Hepatocyte (in vitro differentiated cells): ENCODE measurements at regions not wholly inside any gene's neighbourhood (a gene's known extent, or its start where the extent isn't known, plus 50 kb on each side); places are given as distances from the start of the nearest gene placed in this dataset.

Experiments used
- EZH2 ChIP-seq: fragments of 200-600 bp; sonication (generic); IDR thresholded peaks from 2 replicates; pipeline ENCODE4 v1.6.1; 2016; ENCODE audit warnings: antibody characterized with exemption, mild to moderate bottlenecking, borderline replicate concordance
- EZH2phosphoT487 ChIP-seq: fragments of 200-600 bp; sonication (generic); IDR thresholded peaks from one replicate; pipeline ENCODE4 v1.6.1; 2018; ENCODE audit warnings: antibody characterized with exemption, mild to moderate bottlenecking, low read depth, moderate library complexity; ENCODE audit not compliant: unreplicated experiment, severe bottlenecking
- TF ChIP-seq, protein P1 (sequence below): fragments of 200-600 bp; sonication (generic); IDR thresholded peaks from 2 replicates; pipeline ENCODE4 v1.5.1; 2016; ENCODE audit warnings: antibody characterized with exemption, mild to moderate bottlenecking; ENCODE audit not compliant: poor library complexity

DNA sequence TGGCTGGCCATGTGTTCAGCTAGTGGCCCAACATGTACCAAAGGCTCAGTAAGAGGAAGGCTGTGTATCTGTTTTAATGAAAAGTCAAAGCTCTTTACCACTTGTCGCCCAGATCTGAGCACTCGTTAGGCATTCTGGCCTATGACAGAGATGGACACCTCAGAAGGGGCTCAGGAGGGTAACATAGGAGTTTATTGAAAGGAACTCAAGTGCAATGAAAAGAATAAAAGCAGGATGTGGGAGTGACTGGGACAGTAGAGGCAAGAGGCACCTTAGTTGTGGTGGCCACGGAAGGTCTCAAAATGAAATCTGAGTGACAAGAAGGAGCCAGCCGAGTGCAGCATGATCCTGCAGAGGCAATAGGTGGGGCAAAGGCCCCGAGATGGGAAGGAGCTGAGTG, 309.7 kb downstream of the MN1 start:
- TF ChIP-seq, protein P1, sequence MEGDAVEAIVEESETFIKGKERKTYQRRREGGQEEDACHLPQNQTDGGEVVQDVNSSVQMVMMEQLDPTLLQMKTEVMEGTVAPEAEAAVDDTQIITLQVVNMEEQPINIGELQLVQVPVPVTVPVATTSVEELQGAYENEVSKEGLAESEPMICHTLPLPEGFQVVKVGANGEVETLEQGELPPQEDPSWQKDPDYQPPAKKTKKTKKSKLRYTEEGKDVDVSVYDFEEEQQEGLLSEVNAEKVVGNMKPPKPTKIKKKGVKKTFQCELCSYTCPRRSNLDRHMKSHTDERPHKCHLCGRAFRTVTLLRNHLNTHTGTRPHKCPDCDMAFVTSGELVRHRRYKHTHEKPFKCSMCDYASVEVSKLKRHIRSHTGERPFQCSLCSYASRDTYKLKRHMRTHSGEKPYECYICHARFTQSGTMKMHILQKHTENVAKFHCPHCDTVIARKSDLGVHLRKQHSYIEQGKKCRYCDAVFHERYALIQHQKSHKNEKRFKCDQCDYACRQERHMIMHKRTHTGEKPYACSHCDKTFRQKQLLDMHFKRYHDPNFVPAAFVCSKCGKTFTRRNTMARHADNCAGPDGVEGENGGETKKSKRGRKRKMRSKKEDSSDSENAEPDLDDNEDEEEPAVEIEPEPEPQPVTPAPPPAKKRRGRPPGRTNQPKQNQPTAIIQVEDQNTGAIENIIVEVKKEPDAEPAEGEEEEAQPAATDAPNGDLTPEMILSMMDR = no peak
- no peak for TF ChIP-seq EZH2
- TF ChIP-seq EZH2phosphoT487 = no peak
